Middle frontal gyrus (tissue), 1 donor: ENCODE measurements at regions not wholly inside any gene's neighbourhood (a gene's known extent, or its start where the extent isn't known, plus 50 kb on each side); places are given as distances from the start of the nearest gene placed in this dataset.
"Not testable (repeated sequence)": the region's sequence is repeated elsewhere in the genome, so short reads cannot be mapped to it uniquely, and the experiment has no call there.

Experiments
- DNase-seq: peaks from one replicate; pipeline ENCODE4 v3.0.0-alpha.2; 2015; ENCODE audit warnings: low spot score; ENCODE audit errors: extremely low spot score

- DNase-seq, result no peak
Measured at GRCh38 chr9:102941868-102942267, 53.3 kb upstream of the CYLC2 start.

DNA sequence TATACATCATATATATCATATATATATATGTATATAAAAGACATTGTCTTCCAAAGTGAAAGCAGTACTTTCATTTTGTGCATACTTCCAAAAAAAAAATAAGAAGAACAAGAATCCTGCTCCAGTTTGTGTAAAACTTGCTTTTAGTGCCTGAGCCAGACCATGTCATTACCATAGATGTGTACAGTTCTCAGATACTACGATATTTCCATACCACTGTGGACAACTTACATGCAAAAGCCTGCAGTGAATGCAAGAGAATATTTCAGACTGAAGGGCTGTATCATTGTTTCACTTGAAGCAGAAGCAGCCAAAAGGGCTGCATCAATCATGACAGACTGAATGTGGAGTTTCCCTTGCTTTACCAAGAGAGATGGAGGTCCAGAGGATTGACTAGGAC lies 72.6 kb upstream of the CYLC2 start:
- DNase-seq, result no peak

DNA sequence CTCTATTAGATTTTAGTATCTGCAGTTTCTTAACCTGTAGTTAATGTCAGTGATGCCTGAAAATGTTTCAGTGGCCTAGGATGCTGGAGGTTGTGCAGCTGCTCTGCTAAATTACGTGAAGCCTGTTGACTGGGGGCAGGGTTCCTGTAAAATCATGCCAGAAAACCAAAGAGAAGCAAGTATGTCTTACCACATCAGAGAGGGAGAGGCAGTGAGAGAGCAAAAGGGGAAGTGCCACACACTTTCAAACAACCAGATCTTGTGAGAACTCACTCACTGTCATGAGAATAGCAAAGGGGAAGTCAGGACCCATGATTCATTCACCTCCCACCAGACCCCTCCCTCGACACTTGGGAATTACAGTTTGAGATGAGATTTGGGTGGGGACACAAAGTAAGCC lies 83.9 kb upstream of the CYLC2 start:
- DNase-seq, result no peak

DNA sequence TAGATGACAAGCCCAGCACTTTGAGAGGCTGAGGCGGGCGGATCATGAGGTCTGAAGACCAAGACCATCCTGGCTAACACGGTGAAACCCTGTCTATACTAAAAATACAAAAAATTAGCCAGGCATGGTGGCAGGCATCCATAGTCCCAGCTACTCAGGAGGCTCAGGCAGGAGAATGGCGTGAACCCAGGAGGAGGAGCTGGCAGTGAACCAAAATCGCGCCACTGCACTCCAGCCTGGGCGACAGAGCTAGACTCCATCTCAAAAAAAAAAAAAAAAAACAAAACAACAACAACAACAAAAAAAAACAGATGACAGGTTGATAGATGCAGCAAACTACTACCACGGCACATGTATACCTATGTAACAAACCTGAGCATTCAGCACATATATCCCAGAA lies 89.3 kb upstream of the CYLC2 start:
- not testable (repeated sequence) for DNase-seq

DNA sequence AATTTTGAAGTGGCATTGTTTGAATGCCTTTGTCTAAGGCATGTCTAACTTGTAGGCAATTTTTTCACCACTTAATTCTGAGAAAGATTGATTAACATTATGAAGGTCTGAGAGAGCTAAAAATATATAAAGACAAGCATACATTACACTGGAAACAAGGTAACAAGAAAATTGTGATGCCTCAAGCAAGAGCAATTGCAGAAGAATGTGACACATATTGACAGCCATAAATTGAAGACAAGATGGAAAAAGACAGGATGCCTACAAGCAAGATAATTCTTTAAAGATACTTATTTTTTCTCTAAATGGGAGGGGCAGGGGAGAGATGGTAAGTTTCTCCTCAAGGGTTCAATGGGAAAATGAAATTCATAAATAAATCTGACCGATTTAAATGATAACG lies 103.1 kb upstream of the CYLC2 start:
- DNase-seq, result no peak

DNA sequence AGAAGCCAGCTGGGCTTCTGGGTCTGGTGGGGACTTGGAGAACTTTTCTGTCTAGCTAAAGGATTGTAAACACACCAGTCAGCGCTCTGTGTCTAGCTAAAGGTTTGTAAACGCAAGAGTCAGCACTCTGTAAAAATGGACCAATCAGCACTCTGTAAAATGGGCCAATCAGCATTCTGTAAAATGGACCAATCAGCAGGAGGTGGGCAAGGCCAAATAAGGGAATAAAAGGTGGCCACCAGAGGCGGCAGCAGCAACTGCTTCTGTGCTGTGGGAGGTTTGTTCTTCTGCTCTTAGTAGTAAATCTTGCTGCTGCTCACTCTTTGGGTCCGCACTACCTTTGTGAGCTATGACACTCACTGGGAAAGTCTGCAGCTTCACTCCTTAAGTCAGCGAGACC lies 106.4 kb upstream of the CYLC2 start:
- not testable (repeated sequence) for DNase-seq

GRCh38 chr9:102875687-102876086 lies 119.4 kb upstream of the CYLC2 start:
- DNase-seq, result no peak

DNA sequence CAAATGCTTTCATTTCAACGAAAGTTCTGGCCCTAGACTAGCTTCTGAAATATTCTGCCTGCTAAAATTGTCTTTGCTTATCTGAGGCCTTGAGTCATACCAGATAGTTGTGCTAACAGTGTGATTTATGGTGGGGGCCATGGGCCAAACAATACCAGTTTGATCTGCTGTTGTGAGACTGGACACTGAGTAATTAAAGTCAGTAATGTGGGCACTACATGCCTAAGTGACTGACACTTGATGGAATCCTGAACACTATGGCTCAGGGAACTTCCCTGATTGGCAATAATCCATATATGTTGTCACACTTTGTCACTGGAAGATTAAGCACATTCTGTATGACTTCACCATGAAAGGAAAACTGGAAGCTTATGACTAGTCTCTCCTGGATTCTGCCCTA lies 127.6 kb upstream of the CYLC2 start:
- DNase-seq, result no peak

DNA sequence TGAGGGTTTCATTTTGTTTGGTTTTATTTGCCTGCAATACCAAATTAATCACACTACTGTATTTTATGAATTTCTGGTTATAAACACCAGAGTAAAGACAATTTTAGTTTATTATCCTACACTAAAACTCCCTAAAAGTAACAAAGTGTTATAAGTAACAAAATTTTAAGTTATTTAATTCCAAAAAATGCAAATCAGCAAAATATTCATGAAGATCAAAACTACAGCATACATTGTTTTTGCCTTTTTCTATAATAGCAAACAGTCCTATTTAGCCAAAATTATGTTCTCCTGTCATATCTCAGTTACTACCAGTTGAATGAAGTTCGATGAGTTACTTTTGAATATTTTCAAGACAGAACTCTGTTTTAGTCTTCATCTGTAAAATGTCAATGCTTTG lies 132.7 kb upstream of the CYLC2 start:
- DNase-seq, result no peak

DNA sequence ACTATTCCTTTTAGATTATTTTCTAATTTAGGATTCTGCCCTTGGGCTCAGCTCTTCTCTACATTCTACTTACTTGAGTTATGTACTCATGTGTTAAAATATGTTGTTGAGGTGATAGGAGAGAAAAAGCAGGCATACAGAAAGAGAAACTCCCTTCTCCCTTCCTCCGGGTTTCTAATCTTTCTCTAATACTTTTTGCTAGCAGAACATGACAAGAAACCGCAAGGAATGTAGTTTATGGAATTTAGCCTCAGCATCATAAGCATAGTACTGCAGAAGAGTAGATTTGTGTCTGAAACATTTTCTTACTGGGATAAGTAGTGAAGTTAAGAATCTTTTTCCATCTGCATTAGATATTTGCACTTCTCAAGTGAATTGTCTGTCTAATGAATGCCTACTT lies 139.5 kb upstream of the CYLC2 start:
- DNase-seq, result no peak

DNA sequence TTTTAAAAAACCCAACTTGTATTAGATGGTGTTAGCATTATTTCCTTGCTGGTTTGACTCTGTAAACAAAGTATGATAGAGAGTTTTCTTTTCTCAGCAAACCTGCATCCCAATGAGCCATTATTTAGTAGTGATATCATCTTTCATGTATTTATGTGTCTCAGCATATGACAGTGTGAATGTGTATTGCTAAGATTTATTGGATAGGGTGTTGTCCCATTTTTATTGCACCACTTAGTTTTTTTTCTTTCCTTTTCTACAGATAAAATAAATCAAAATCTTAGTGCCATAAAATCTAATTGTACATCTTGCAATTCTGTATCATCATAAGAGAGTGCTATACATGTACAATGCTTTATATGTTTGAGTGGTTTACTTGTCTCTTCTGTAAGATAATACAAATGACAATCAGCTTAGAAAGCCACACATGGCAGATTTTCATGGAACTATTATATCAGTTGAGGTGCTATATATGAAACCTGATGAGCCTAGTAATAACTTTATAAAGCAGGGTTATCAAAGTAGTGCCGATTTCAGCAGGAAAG lies 149.2 kb upstream of the CYLC2 start:
- DNase-seq, result no peak

DNA sequence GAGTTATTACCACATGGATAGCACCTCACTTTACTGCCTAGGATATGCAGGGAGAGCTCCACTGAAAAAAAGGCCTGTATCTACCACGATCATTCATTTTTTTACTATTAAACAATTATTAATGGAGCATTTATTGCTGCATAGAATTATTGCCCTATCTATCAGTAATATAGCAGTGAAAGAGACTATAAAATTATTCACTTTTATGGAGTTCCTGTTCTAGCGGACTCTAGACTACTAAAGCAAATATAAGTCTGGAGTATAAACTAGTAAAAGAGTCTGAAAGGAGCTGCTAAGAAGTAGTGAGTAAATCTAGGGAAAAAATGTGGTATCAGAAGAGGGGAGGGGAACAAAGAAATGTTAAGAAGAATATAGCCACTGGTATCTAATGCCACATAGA lies 150.4 kb upstream of the CYLC2 start:
- no peak for DNase-seq

- DNase-seq, result no peak
Measured at GRCh38 chr9:102842423-102842822, 152.7 kb upstream of the CYLC2 start.

GRCh38 chr9:102841376-102841775 lies 153.8 kb upstream of the CYLC2 start:
- DNase-seq, result no peak

GRCh38 chr9:102840335-102840734 lies 154.8 kb upstream of the CYLC2 start:
- DNase-seq, result no peak

DNA sequence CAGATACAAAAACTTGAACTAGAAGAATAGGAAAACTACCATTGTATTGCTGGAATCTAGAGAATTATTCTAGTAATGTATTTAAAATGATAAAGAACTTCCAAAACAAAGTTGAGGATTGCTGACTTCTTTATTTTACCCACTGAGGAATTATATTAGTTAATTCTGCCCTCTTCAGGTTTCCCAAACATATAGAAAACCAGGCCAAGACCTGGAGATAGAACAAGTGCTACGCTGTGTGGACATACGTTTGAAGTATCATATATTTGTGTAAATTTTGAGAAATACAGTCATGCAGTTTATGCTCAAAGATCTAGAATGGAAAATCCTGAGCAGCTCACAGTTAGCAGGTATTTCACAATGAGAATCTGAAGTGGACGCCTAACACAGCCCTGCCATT lies 162.3 kb upstream of the CYLC2 start:
- DNase-seq, result no peak

DNA sequence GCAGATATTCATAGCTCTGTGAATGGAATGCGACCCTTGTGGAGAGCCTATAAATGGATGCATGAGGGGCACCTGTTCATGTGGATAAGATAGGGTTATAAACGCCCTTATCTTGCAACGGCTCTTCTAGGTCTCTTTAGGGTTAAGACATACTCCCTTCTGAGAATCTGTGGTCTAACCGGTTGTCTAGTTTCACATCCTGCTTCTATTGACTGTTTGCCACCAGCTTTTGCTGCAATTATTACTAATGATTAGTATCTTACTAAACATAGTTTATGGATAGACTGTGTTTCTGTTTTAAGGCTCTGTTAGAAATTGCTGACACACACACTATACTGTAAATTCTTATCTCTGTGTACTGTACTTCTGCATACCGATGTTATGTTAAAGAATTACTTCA lies 198.9 kb upstream of the CYLC2 start:
- DNase-seq, result no peak

GRCh38 chr9:102795532-102795931 lies 199.6 kb upstream of the CYLC2 start:
- DNase-seq, result no peak

- no peak for DNase-seq
Measured at GRCh38 chr9:102779356-102779755, 215.8 kb upstream of the CYLC2 start.

DNA sequence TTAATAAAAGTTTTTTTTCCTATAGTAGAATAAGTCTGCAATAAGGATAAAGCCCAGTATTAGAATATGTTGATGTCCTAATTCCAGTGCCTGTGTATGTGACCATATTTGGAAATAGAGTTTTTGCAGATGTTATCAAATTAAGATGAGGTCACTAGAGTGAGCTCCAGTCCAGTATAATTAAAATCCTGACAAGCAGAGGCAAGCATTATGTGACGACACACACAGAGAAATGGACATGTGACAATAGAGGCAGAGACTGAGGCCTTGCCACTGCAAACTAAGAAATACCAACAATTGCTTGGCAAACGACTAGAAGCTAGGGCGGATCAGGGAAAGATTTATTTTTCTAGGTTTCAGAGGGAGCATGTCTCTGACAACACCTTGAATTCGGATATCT lies 216.4 kb upstream of the CYLC2 start:
- DNase-seq, result no peak

DNA sequence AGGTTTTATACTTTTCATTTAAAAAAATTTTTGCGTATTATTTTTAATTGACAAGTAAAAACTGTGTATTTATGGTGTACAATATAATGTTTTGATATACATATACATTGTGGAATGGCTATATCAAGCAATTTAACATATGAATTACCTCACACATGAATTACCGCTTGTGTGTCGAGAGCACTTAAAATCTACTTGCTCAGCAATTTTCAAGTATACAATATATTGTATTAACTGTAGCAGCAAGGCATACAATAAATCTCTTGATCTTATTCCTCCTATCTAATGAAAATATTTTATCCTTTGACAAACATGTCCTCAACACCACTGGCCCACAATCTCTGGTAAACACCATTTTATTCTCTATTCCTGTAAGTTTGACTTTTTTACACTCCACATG lies 224.4 kb upstream of the CYLC2 start:
- DNase-seq, result no peak

GRCh38 chr9:102769307-102769706 lies 225.8 kb upstream of the CYLC2 start:
- DNase-seq, result no peak

DNA sequence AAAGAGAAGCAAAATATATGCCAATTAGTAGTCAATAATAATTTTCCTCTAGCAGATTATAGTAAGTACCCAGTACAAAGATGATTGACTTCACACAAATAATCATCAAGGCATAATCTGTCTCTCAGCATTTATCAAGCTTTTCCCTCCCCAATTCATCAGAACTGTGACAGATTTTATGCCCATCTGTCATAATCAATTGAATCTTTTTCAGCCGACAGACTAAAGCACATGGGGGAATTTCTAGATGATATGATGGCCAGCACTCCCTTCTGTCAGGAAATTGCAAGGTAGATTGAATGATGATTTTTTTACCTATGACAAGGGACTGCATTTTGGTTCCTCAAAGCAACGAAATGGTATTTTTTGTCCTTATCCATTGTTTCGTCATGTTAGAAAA lies 227.1 kb upstream of the CYLC2 start:
- no peak for DNase-seq

- DNase-seq, result no peak
Measured at GRCh38 chr9:102767076-102767475, 228.1 kb upstream of the CYLC2 start.
